NOMO-1 treated with dmso at 0.1 percent for 144 hours (cell line): ENCODE measurements at regions not wholly inside any gene's neighbourhood (a gene's known extent, or its start where the extent isn't known, plus 50 kb on each side); places are given as distances from the start of the nearest gene placed in this dataset.
"Not testable (repeated sequence)": the region's sequence is repeated elsewhere in the genome, so short reads cannot be mapped to it uniquely, and the experiment has no call there.

ENCODE experiments used
- DNase-seq: peaks from one replicate; lab custom pipeline; 2025; ENCODE audit not compliant: unreplicated experiment; lab: John Stamatoyannopoulos, UW

- no peak for DNase-seq
Measured at GRCh38 chr1:178572604-178573003, 59.7 kb downstream of the TEX35 start.

DNA sequence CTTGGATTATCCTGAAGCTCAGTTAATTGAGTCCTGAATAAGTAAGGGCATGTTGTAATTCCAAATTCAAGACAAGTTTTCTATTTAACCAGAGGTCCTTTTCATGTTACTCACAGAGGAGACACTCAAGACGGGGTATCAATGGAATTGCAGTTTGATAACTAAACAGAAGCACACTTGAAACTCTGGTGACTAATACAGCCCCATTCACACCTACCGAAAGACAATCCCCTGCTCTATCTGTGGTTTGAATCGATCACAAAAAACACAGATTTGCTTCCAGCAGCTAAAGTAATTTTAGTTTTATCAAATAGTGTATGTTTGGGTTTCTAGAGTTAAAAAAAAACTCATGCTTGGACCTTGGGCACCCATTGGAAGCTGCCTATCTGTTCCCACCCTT is 60.4 kb downstream of the TEX35 start:
- DNase-seq = no peak

DNA sequence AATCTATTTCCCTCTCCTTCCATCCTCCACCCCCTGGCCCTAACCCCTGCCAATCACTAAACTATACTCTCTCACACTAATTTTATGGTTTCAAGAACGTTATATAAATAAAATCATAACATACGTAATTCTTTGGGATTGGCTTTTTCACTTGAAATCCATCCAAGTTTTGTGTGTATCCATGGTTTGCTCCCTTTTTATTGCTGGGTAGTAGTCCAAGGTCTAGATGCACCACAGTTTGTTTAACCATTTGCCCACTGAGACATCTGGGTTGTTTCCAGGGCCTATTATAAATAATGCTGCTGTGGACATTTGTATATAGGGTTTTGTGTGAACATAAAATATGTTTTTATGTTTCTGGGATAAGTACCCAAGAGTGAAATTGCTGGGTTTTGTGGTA is 61.4 kb downstream of the TEX35 start:
- no peak for DNase-seq

DNA sequence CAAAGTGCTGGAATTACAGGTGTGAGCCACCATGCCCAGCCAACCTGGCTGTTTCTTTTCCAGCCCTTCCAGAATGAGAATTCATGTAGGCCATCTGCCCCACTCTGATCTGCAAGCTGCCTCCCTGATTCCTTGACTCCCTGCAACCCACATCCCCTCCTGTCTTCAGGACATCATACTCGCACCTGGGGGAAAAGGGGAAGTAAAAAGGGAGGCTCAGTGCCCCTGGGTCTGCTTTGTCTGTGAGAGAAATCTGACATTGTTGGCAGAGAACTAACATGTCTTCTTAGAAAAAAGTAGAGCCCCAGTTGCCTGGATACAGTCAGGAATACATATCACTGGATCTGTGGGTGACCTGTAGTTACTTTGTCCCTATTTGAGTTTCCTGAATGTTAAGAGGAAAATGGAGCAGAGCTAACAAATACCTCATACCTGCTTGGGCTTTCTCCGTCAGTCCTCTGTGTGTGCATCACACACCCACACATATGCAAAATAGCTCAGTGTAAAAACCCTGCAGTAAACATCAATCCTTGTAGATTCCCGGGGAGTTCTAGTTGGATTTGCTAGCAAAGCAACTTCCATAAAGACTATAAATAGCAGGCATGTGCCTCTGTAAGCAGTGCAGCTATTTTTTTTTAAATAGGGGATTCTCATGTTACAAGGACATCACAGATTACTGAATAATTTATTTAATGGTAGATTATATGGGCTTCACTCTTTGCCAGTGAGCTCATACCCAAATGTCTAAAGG is 62.9 kb downstream of the TEX35 start:
- DNase-seq = no peak

DNA sequence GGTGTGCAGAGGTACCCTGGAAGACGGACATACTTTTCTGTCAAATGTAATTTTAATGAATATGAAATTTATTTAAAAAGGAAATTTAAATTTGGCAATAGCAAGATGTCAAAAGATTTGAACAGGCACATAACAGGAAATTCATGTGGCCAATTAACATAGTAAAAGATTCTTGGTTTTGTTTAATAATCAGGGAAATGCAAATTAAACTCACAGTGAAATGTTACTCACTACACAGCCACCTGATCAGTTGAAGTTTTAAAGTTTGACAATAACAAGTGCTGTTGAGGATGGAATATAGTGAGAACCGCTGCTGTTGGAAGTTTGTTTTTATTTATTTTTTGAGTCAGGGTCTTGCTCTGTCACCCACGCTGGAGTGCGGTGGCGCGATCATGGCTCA is 63.9 kb downstream of the TEX35 start:
- DNase-seq = no peak

DNA sequence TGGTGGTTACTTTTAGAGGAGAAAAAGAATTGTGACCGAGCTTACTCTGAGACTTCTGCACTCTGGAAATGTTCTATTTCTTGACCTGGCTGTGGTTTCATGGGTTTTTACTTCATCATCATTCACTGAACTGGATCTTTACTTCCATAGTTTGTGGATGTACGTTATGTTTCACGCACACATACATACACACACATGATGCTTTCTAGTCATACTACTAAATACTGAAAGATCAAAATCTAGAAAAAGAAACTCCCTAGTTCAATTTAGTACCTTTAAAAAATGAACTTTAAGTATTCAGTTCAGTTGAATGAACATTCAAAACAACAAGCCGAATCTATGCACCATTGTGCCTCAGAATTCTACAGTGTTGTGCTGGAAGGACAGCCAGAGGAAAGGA is 65.0 kb downstream of the TEX35 start:
- DNase-seq = no peak

DNA sequence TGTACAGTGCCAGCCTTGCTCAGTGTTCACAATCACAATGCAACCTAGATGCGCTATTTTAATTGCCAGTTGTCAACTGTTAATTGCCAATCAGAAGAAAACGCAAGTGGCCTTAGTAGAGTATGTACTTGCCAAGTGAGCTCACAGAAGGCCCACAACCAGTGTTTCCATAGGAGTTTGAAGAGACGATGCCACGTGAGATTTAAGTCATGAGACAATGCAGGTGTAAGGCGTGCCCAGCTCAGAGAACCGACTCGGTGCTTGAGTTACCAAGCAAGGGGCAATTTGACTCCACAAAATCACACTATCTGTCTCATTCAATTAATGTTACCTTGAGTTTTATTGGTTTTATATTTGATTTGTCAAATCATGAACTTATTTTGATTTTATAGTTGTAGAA is 65.6 kb downstream of the TEX35 start:
- no peak for DNase-seq

- DNase-seq = no peak
Measured at GRCh38 chr1:178579095-178579494, 66.2 kb downstream of the TEX35 start.

DNA sequence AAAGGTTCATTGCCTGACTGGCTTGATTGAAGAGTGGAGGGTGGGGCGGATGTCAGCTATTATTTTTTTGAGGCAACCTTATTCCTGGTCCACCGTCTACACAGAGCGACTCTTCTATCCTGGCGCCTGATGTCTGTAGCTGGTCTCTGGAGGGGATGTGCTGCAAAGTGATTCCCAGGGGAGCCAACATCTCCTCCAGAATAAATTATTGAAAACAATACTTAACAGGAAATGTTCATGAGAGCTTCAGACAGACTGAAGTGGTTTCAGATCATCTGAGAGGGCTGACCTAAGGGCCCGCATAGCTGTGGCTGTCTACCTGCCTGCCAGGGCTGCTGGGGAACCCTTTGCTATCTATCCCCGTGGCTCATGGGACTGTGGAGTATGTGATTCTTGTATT is 66.7 kb downstream of the TEX35 start:
- DNase-seq = no peak

DNA sequence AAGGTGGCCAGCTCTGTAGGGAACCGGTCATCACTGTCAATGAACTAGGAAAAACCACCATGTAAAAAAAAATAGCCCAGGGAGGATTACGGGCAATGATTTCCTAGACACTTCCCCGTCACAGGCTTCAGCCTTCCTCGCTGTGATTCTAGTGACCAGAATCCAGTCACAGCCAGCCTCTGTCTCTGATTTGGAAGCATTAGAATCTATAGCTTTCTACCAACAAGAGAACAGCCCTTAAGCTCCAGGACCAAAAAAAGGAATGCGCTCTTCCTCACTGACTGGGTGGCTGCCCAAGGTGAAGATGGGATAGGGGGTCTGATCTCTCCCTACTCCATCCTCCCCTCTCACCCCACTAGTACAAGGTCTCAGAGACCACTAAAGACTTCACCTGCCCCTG is 67.2 kb downstream of the TEX35 start:
- DNase-seq = no peak

GRCh38 chr1:178580876-178581275 is 68.0 kb downstream of the TEX35 start:
- DNase-seq = no peak

GRCh38 chr1:178581351-178582303 is 68.7 kb downstream of the TEX35 start:
- no peak for DNase-seq

- no peak for DNase-seq
Measured at GRCh38 chr1:178587096-178587495, 74.2 kb downstream of the TEX35 start.

DNA sequence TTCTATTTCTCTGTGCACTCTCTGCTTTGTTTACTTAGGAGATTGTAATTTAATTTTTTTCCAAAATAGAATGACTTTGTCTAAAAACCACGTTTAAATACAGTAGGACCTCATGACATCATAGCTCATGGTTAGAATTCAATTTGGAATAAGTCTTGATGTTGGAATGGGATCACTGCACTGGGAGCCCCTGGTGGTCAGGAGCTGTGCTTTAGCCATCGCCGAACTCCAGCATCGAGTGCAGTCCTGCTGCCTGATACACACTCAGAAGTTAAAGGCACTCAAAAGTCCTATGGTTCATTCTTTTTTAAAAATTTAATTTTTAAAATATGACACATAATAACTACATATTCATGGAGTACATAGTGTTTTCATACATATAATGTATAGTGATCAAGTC is 75.1 kb downstream of the TEX35 start:
- DNase-seq = no peak

- not testable (repeated sequence) for DNase-seq
Measured at GRCh38 chr1:178589042-178589441, 76.1 kb downstream of the TEX35 start.

- not testable (repeated sequence) for DNase-seq
Measured at GRCh38 chr1:178591811-178592210, 78.9 kb downstream of the TEX35 start.

- DNase-seq = no peak
Measured at GRCh38 chr1:178593515-178593914, 80.6 kb downstream of the TEX35 start.

DNA sequence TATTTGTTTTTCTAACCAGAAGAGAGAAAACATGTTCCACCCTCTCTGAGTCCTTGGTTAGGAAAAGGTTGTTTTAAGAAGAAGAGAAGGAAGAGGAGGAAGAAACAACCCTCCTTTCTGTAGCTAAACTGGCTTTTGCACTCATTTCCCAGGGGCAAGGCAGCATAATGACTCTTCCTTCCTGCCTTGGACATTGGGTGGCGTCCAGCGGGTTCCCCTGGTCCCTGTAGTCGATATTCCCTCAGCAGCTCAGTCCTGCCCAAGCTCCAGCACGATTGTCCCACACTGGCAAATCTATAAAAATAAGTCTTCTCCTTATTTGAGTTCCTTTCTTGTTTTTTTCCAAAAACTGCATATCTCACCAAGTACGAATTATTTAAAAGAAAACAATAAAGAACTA is 81.2 kb downstream of the TEX35 start:
- DNase-seq = no peak

- DNase-seq = no peak
Measured at GRCh38 chr1:178595491-178595890, 82.6 kb downstream of the TEX35 start.

DNA sequence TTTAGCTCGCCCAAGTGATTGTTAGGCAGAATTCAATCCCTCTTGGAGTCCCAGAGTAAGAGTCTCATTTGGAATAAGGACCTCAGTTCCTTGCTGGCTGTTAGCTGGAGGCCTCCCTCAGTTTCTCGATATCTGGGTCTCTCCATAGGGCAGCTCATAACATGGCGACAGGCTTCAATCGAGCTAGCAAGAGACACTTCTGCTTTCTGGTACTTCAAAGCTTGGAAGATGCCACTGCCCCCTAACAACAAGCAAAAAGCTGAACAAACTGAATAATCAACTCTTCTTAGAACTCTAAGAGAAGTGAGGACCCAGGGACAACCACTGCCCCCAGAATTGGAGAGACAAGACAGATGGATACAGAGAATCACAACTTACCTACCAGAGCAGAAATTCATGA is 86.2 kb downstream of the TEX35 start:
- DNase-seq = no peak

- no peak for DNase-seq
Measured at GRCh38 chr1:178599745-178600144, 86.8 kb downstream of the TEX35 start.

GRCh38 chr1:178603926-178604325 is 91.0 kb downstream of the TEX35 start:
- no peak for DNase-seq
